Lung (tissue), 11 donors: ENCODE measurements at regions not wholly inside any gene's neighbourhood (a gene's known extent, or its start where the extent isn't known, plus 50 kb on each side); places are given as distances from the start of the nearest gene placed in this dataset.

Source experiments
- ATAC-seq: fragments of 200-7000 bp; cut with Tn5 transposase; one replicate; pipeline ENCODE4 v1.9.1; 2020; ENCODE audit warnings: moderate number of reproducible peaks; ENCODE audit not compliant: insufficient read depth, low FRiP score
- DNase-seq, 3 donors: peaks; one replicate each; pipeline ENCODE4 v3.0.0-alpha.2; 2013 to 2017
- H3K27ac ChIP-seq, 2 donors: one replicate each; pipeline ENCODE4 v1.5.1; 2013; ENCODE audit warnings: mild to moderate bottlenecking in 2 of 2, moderate library complexity in 2 of 2, control low read depth in 1 of 2, inconsistent platforms in 1 of 2, low read depth in 1 of 2, low read length in 1 of 2
- H3K27me3 ChIP-seq, 3 donors: one replicate each; pipeline ENCODE4 v1.5.1; 2013; ENCODE audit warnings: low read length in 2 of 3; ENCODE audit not compliant: control insufficient read depth in 3 of 3, insufficient read depth in 3 of 3
- H3K36me3 ChIP-seq, 4 donors: one replicate each; pipeline ENCODE4 v1.5.1; 2013; ENCODE audit warnings: low read length in 4 of 4, mild to moderate bottlenecking in 1 of 4, moderate library complexity in 1 of 4; ENCODE audit not compliant: control insufficient read depth in 4 of 4, insufficient read depth in 4 of 4
- H3K4me1 ChIP-seq, 5 donors: one replicate each; pipeline ENCODE4 v1.5.1; 2013; ENCODE audit warnings: low read length in 5 of 5, mild to moderate bottlenecking in 2 of 5, moderate library complexity in 1 of 5; ENCODE audit not compliant: control insufficient read depth in 5 of 5, insufficient read depth in 5 of 5
- H3K4me3 ChIP-seq: one replicate; pipeline ENCODE4 v1.5.1; 2013; ENCODE audit warnings: mild to moderate bottlenecking, control low read depth, moderate library complexity
- H3K9ac ChIP-seq, 2 donors: one replicate each; pipeline ENCODE4 v1.5.1; 2013; ENCODE audit warnings: low read length in 2 of 2, control low read depth in 1 of 2; ENCODE audit not compliant: insufficient read depth in 1 of 2
- H3K9me3 ChIP-seq, 4 donors: one replicate each; pipeline ENCODE4 v1.5.1; 2013; ENCODE audit warnings: low read length in 3 of 4, mild to moderate bottlenecking in 1 of 4, moderate library complexity in 1 of 4; ENCODE audit not compliant: control insufficient read depth in 4 of 4, insufficient read depth in 3 of 4
- WGBS, 2 donors: extraction: QIAGEN DNeasy Blood & Tissue Kit; methylation state at CpG; one replicate each; pipeline ENCODE4 v1.1.7; 2013; 5-methylcytosine and 5-hydroxymethylcytosine counted together
- TF ChIP-seq, protein P1 (sequence below): IDR thresholded peaks from 2 replicates; pipeline ENCODE4 v1.5.1; 2012; ENCODE audit warnings: mild to moderate bottlenecking; ENCODE audit errors: control extremely low read depth, extremely low read depth
- donor health status: control.
- donor health status: control.
- donor health status: Bipolar disorder and iron deficiency.
- donor health status: healthy.
- donor health status: DM: yes; HTN: yes; CAD: no.

DNA sequence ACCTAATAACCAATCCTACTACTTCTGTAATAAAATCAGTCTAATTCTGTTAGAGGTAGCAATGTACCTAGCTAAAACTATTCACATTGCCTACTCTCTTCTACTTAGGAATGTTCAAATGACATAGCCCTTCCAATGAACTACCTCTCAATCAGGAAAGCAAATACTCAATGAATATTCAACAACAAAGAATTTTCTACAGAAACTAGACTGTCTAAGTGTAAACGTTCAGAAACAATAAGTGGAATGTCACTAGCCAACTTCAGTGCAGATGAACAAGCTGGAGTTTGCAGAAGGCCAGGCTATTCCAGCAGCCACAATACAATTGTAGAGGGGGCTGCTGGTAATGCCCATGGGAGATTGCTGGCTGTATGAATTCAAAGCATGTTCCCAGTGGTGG lies 743.2 kb upstream of the CDH10 start:
- no peaks in the 10 kb centered on the region for H3K9me3 ChIP-seq
- ATAC-seq (peak; percentile 27), DNase-seq (peak in 2 of 3 donors; percentile 33 to 46)
- TF ChIP-seq, protein P1, sequence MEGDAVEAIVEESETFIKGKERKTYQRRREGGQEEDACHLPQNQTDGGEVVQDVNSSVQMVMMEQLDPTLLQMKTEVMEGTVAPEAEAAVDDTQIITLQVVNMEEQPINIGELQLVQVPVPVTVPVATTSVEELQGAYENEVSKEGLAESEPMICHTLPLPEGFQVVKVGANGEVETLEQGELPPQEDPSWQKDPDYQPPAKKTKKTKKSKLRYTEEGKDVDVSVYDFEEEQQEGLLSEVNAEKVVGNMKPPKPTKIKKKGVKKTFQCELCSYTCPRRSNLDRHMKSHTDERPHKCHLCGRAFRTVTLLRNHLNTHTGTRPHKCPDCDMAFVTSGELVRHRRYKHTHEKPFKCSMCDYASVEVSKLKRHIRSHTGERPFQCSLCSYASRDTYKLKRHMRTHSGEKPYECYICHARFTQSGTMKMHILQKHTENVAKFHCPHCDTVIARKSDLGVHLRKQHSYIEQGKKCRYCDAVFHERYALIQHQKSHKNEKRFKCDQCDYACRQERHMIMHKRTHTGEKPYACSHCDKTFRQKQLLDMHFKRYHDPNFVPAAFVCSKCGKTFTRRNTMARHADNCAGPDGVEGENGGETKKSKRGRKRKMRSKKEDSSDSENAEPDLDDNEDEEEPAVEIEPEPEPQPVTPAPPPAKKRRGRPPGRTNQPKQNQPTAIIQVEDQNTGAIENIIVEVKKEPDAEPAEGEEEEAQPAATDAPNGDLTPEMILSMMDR = no peak
- no peaks in the 10 kb centered on the region for H3K4me1 ChIP-seq
- 54 to 77% methylated on average over 1 of the region's 1 CpG for WGBS, 2 donors
- H3K36me3 ChIP-seq = no peaks in the 10 kb centered on the region
- H3K27me3 ChIP-seq = no peaks in the 10 kb centered on the region
- no peak overlapping the region for H3K4me3 ChIP-seq
- no peak overlapping the region for H3K27ac ChIP-seq
- no peak overlapping the region for H3K9ac ChIP-seq

DNA sequence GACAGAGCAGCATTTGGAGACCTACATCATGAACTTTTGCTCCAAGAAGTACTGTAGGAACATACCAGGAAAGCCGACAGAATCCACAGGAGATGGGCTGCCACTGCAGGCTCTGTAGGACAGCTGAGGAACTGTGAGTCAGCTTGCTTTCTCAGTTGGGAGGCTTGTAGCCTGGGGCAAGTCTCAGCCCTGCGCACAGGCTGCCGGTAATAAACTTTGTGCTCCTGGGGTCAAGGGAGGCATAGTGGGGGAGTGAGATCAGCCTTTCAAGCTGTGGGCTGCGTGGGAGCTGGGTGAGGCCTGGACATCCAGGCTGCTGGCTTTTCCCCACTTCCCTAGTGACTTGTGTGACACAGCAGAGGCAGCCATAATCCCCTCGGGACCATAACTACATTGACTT lies 718.0 kb upstream of the CDH10 start:
- no peak overlapping the region for H3K4me3 ChIP-seq
- no peaks in the 10 kb centered on the region for H3K36me3 ChIP-seq
- DNase-seq (no peak), ATAC-seq (no peak)
- peaks cover 0 to 12% (median 3%) of the 10 kb centered on the region in 4 donors for H3K9me3 ChIP-seq
- no peaks in the 10 kb centered on the region for H3K27me3 ChIP-seq
- TF ChIP-seq, protein P1 = no peak
- H3K4me1 ChIP-seq = peaks cover 0 to 2% (median 0%) of the 10 kb centered on the region in 5 donors
- no peak overlapping the region for H3K27ac ChIP-seq
- 94 to 97% methylated on average over 5 of the region's 5 CpGs for WGBS, 2 donors
- H3K9ac ChIP-seq = no peak overlapping the region

DNA sequence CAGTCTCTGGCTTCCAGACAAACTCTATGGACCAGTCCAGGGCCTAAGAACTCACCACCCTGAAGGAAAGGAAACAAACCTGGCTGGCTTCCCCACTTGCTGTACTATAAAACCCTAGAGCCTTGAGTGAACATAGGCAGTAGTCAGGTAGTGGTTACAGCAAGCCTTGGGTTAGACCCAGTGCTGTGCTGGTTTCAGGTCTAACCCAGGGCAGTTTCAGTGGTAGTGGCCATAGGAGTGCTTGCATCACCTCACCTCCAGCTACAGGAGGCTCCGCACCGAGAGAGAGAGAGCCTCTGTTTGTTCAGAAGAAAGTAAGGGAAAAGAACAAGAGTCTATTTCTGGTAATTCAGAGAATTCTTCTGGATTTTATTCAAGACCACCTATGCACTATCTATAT lies 714.1 kb upstream of the CDH10 start:
- ATAC-seq (no peak), DNase-seq (no peak)
- peaks cover 0 to 2% (median 0%) of the 10 kb centered on the region in 5 donors for H3K4me1 ChIP-seq
- TF ChIP-seq, protein P1 = no peak
- H3K27ac ChIP-seq = no peak overlapping the region
- WGBS, 2 donors = 65 to 92% methylated on average over 2 of the region's 2 CpGs
- peaks cover 0 to 16% (median 4%) of the 10 kb centered on the region in 4 donors for H3K9me3 ChIP-seq
- H3K4me3 ChIP-seq = no peak overlapping the region
- H3K27me3 ChIP-seq = no peaks in the 10 kb centered on the region
- H3K36me3 ChIP-seq = no peaks in the 10 kb centered on the region
- no peak overlapping the region for H3K9ac ChIP-seq

DNA sequence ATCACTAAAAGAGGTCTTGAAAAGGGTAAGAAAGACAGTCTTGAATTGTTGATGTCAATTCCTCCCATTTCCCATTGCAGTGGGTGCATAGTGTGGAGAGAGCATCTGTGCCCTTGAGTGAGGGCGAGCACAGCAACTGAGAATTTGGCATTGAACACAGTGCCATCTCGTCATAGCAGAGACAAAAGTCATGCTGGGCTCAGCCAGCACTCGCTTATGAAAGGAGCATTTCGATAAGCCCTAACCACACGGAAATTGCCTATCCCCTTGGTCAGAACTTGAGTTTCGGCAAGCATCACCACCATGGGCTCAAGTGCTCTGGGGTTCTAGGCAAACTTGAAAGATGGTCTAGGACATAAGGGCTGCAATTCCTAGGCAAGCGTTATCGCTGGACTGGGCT lies 712.8 kb upstream of the CDH10 start:
- H3K9ac ChIP-seq = no peak overlapping the region
- TF ChIP-seq, protein P1 = no peak
- no peaks in the 10 kb centered on the region for H3K27me3 ChIP-seq
- no peak overlapping the region for H3K27ac ChIP-seq
- 87 to 88% methylated on average over 8 of the region's 8 CpGs for WGBS, 2 donors
- H3K9me3 ChIP-seq = peaks cover 0 to 9% (median 3%) of the 10 kb centered on the region in 4 donors
- no peaks in the 10 kb centered on the region for H3K4me1 ChIP-seq
- DNase-seq = no peak
- ATAC-seq = no peak
- no peak overlapping the region for H3K4me3 ChIP-seq
- H3K36me3 ChIP-seq = no peaks in the 10 kb centered on the region
